GM18519 (cell line): ENCODE measurements at regions not wholly inside any gene's neighbourhood (a gene's known extent, or its start where the extent isn't known, plus 50 kb on each side); places are given as distances from the start of the nearest gene placed in this dataset.
"Not testable (repeated sequence)": the region's sequence is repeated elsewhere in the genome, so short reads cannot be mapped to it uniquely, and the experiment has no call there.

Source experiments
- ATAC-seq: cut with Tn5 transposase; IDR thresholded peaks from one replicate; pipeline ENCODE4 v1.9.1; 2021; ENCODE audit warnings: mild to moderate bottlenecking, moderate library complexity; ENCODE audit not compliant: unreplicated experiment, low FRiP score

- no peak for ATAC-seq
Observed at GRCh38 chr1:68777851-68778250, 281.0 kb upstream of the DEPDC1 start.

GRCh38 chr1:68779841-68780240, 283.0 kb upstream of the DEPDC1 start:
- not testable (repeated sequence) for ATAC-seq

GRCh38 chr1:68780919-68781318, 284.0 kb upstream of the DEPDC1 start:
- no peak for ATAC-seq

- ATAC-seq, result no peak
Observed at GRCh38 chr1:68782890-68783289, 286.0 kb upstream of the DEPDC1 start.

- no peak for ATAC-seq
Observed at GRCh38 chr1:68785328-68785727, 288.4 kb upstream of the DEPDC1 start.

- ATAC-seq, result no peak
Observed at GRCh38 chr1:68788762-68789161, 291.9 kb upstream of the DEPDC1 start.

GRCh38 chr1:68791800-68792199, 294.9 kb upstream of the DEPDC1 start:
- ATAC-seq, result no peak

- no peak for ATAC-seq
Observed at GRCh38 chr1:68795956-68796355, 299.1 kb upstream of the DEPDC1 start.

GRCh38 chr1:68796888-68797287, 300.0 kb upstream of the DEPDC1 start:
- no peak for ATAC-seq

GRCh38 chr1:68798071-68798470, 301.2 kb upstream of the DEPDC1 start:
- ATAC-seq, result no peak

GRCh38 chr1:68799096-68799495, 302.2 kb upstream of the DEPDC1 start:
- ATAC-seq, result no peak

GRCh38 chr1:68800182-68800581, 303.3 kb upstream of the DEPDC1 start:
- no peak for ATAC-seq

- no peak for ATAC-seq
Observed at GRCh38 chr1:68801440-68801839, 304.6 kb upstream of the DEPDC1 start.

- no peak for ATAC-seq
Observed at GRCh38 chr1:68805097-68805641, 308.3 kb upstream of the DEPDC1 start.

GRCh38 chr1:68808351-68808750, 311.5 kb upstream of the DEPDC1 start:
- no peak for ATAC-seq

GRCh38 chr1:68811806-68812205, 314.9 kb upstream of the DEPDC1 start:
- no peak for ATAC-seq

- no peak for ATAC-seq
Observed at GRCh38 chr1:68812333-68812732, 315.5 kb upstream of the DEPDC1 start.

- ATAC-seq, result no peak
Observed at GRCh38 chr1:68814067-68814466, 317.2 kb upstream of the DEPDC1 start.

- ATAC-seq, result no peak
Observed at GRCh38 chr1:68815632-68816031, 318.8 kb upstream of the DEPDC1 start.

- not testable (repeated sequence) for ATAC-seq
Observed at GRCh38 chr1:68817505-68818210, 320.8 kb upstream of the DEPDC1 start.

GRCh38 chr1:68819190-68819829, 322.4 kb upstream of the DEPDC1 start:
- ATAC-seq, result no peak

GRCh38 chr1:68820151-68820550, 323.3 kb upstream of the DEPDC1 start:
- no peak for ATAC-seq
